HUES48 (cell line): ENCODE measurements at regions not wholly inside any gene's neighbourhood (a gene's known extent, or its start where the extent isn't known, plus 50 kb on each side); places are given as distances from the start of the nearest gene placed in this dataset.

Source experiments
- H3K27ac ChIP-seq: one replicate; pipeline ENCODE4 v1.7.0; 2013; ENCODE audit warnings: low read depth, low read length, inconsistent platforms
- H3K27me3 ChIP-seq: 2 replicates; pipeline ENCODE4 v1.6.1; 2013; ENCODE audit warnings: mild to moderate bottlenecking, low read length; ENCODE audit not compliant: control insufficient read depth, insufficient read depth
- H3K36me3 ChIP-seq: 2 replicates; pipeline ENCODE4 v1.6.1; 2013; ENCODE audit warnings: low read length; ENCODE audit not compliant: control insufficient read depth, insufficient read depth
- H3K4me1 ChIP-seq: 2 replicates; pipeline ENCODE4 v1.6.1; 2013; ENCODE audit warnings: mild to moderate bottlenecking, low read length; ENCODE audit not compliant: control insufficient read depth, insufficient read depth
- H3K4me3 ChIP-seq: 2 replicates; pipeline ENCODE4 v1.5.1; 2013; ENCODE audit warnings: mild to moderate bottlenecking, low read depth, low read length
- H3K9ac ChIP-seq: 2 replicates; pipeline ENCODE4 v1.6.1; 2013; ENCODE audit warnings: mild to moderate bottlenecking, low read depth, low read length, moderate library complexity
- H3K9me3 ChIP-seq: 2 replicates; pipeline ENCODE4 v1.6.1; 2013; ENCODE audit warnings: low read length; ENCODE audit not compliant: control insufficient read depth, insufficient read depth

GRCh38 chr9:31136524-31136923 lies 1247.9 kb upstream of the ACO1 start:
- no peaks in the 10 kb centered on the region for H3K4me1 ChIP-seq
- H3K27ac ChIP-seq, result no peak overlapping the region
- H3K4me3 ChIP-seq, result no peak overlapping the region
- no peaks in the 10 kb centered on the region for H3K27me3 ChIP-seq
- H3K9ac ChIP-seq, result no peak overlapping the region
- no peaks in the 10 kb centered on the region for H3K9me3 ChIP-seq
- H3K36me3 ChIP-seq, result no peaks in the 10 kb centered on the region

- Histone ChIP-seq H3K9ac (no peak overlapping the region), H3K27ac (no peak overlapping the region), H3K36me3 (no peaks in the 10 kb centered on the region), H3K4me3 (no peak overlapping the region), H3K27me3 (no peaks in the 10 kb centered on the region), H3K4me1 (no peaks in the 10 kb centered on the region), H3K9me3 (no peaks in the 10 kb centered on the region)
These were observed 1247.0 kb upstream of the ACO1 start for GRCh38 chr9:31137176-31138160.

- H3K27ac ChIP-seq, result no peak overlapping the region
- H3K36me3 ChIP-seq, result no peaks in the 10 kb centered on the region
- no peak overlapping the region for H3K9ac ChIP-seq
- H3K27me3 ChIP-seq, result no peaks in the 10 kb centered on the region
- H3K9me3 ChIP-seq, result no peaks in the 10 kb centered on the region
- H3K4me3 ChIP-seq, result no peak overlapping the region
- no peaks in the 10 kb centered on the region for H3K4me1 ChIP-seq
These were observed 1244.1 kb upstream of the ACO1 start for GRCh38 chr9:31140316-31140715.

GRCh38 chr9:31142456-31142855 lies 1242.0 kb upstream of the ACO1 start:
- H3K4me3 ChIP-seq, result no peak overlapping the region
- no peaks in the 10 kb centered on the region for H3K27me3 ChIP-seq
- no peaks in the 10 kb centered on the region for H3K9me3 ChIP-seq
- no peak overlapping the region for H3K9ac ChIP-seq
- H3K4me1 ChIP-seq, result no peaks in the 10 kb centered on the region
- no peaks in the 10 kb centered on the region for H3K36me3 ChIP-seq
- no peak overlapping the region for H3K27ac ChIP-seq

GRCh38 chr9:31144614-31145013 lies 1239.8 kb upstream of the ACO1 start:
- no peaks in the 10 kb centered on the region for H3K36me3 ChIP-seq
- H3K9ac ChIP-seq, result no peak overlapping the region
- H3K4me3 ChIP-seq, result no peak overlapping the region
- H3K9me3 ChIP-seq, result no peaks in the 10 kb centered on the region
- no peaks in the 10 kb centered on the region for H3K27me3 ChIP-seq
- H3K4me1 ChIP-seq, result no peaks in the 10 kb centered on the region
- no peak overlapping the region for H3K27ac ChIP-seq

- Histone ChIP-seq H3K9ac (no peak overlapping the region), H3K27ac (no peak overlapping the region), H3K9me3 (no peaks in the 10 kb centered on the region), H3K27me3 (no peaks in the 10 kb centered on the region), H3K4me1 (no peaks in the 10 kb centered on the region), H3K36me3 (no peaks in the 10 kb centered on the region), H3K4me3 (no peak overlapping the region)
These were observed 1237.8 kb upstream of the ACO1 start for GRCh38 chr9:31146485-31147166.

- Histone ChIP-seq H3K27ac (no peak overlapping the region), H3K27me3 (no peaks in the 10 kb centered on the region), H3K9me3 (no peaks in the 10 kb centered on the region), H3K4me3 (no peak overlapping the region), H3K9ac (no peak overlapping the region), H3K36me3 (no peaks in the 10 kb centered on the region), H3K4me1 (no peaks in the 10 kb centered on the region)
These were observed 1231.1 kb upstream of the ACO1 start for GRCh38 chr9:31153250-31153840.

GRCh38 chr9:31166516-31166915 lies 1217.9 kb upstream of the ACO1 start:
- no peaks in the 10 kb centered on the region for H3K4me1 ChIP-seq
- no peak overlapping the region for H3K27ac ChIP-seq
- H3K36me3 ChIP-seq, result no peaks in the 10 kb centered on the region
- 0 out of 2 replicates have a peak, but pooled peaks cover 5% of the 10 kb centered on the region for H3K9me3 ChIP-seq
- no peaks in the 10 kb centered on the region for H3K27me3 ChIP-seq
- H3K4me3 ChIP-seq, result no peak overlapping the region
- H3K9ac ChIP-seq, result no peak overlapping the region

GRCh38 chr9:31168161-31168560 lies 1216.3 kb upstream of the ACO1 start:
- Histone ChIP-seq H3K4me1 (no peaks in the 10 kb centered on the region), H3K9me3 (no peaks in the 10 kb centered on the region), H3K27me3 (no peaks in the 10 kb centered on the region), H3K4me3 (no peak overlapping the region), H3K9ac (no peak overlapping the region), H3K36me3 (no peaks in the 10 kb centered on the region), H3K27ac (no peak overlapping the region)

- Histone ChIP-seq H3K9ac (no peak overlapping the region), H3K4me3 (no peak overlapping the region), H3K4me1 (no peaks in the 10 kb centered on the region), H3K9me3 (no peaks in the 10 kb centered on the region), H3K27ac (no peak overlapping the region), H3K36me3 (no peaks in the 10 kb centered on the region), H3K27me3 (no peaks in the 10 kb centered on the region)
These were observed 1209.8 kb upstream of the ACO1 start for GRCh38 chr9:31174681-31175080.

- Histone ChIP-seq H3K36me3 (no peaks in the 10 kb centered on the region), H3K9ac (no peak overlapping the region), H3K9me3 (no peaks in the 10 kb centered on the region)
These were observed 1200.6 kb upstream of the ACO1 start for GRCh38 chr9:31183866-31184265.

More at GRCh38 chr9:31183866-31184265, 1200.6 kb upstream of the ACO1 start:
- H3K4me3 ChIP-seq, result no peak overlapping the region
- no peaks in the 10 kb centered on the region for H3K27me3 ChIP-seq
- no peaks in the 10 kb centered on the region for H3K4me1 ChIP-seq
- no peak overlapping the region for H3K27ac ChIP-seq
